Activated T-helper 17 cell treated with anti-CD3 and anti-CD28 coated beads, Interleukin-2, amount 50 U/mL, for 72 hours (primary cell): ENCODE measurements at regions not wholly inside any gene's neighbourhood (a gene's known extent, or its start where the extent isn't known, plus 50 kb on each side); places are given as distances from the start of the nearest gene placed in this dataset.
A peak's percentile ranks its signal among the peaks of the same experiment; 100 is the strongest.
"Not testable (repeated sequence)": the region's sequence is repeated elsewhere in the genome, so short reads cannot be mapped to it uniquely, and the experiment has no call there.

ENCODE experiments used
- ATAC-seq: fragments of 150-1000 bp; cut with Tn5 transposase; replicated peaks from 2 replicates; pipeline ENCODE4 v1.10.0; 2021; ENCODE audit warnings: mild to moderate bottlenecking, moderate library complexity
- H3K27ac Mint-ChIP-seq: one replicate; pipeline ENCODE4 v1.8.0; 2022; ENCODE audit warnings: mixed read lengths
- H3K27me3 Mint-ChIP-seq: one replicate; pipeline ENCODE4 v1.8.0; 2022; ENCODE audit warnings: mixed read lengths
- H3K36me3 Mint-ChIP-seq: one replicate; pipeline ENCODE4 v1.8.0; 2022; ENCODE audit warnings: low read depth, mild to moderate bottlenecking, mixed read lengths
- H3K4me1 Mint-ChIP-seq: one replicate; pipeline ENCODE4 v1.8.0; 2022; ENCODE audit warnings: mixed read lengths
- H3K4me3 Mint-ChIP-seq: one replicate; pipeline ENCODE4 v1.8.0; 2022; ENCODE audit warnings: mild to moderate bottlenecking, mixed read lengths
- H3K9me3 Mint-ChIP-seq: one replicate; pipeline ENCODE4 v1.8.0; 2022; ENCODE audit warnings: mixed read lengths

GRCh38 chr6:33507261-33507660 is 52.9 kb downstream of the ZBTB9 start:
- Mint-ChIP-seq H3K4me1 (peaks cover 9% of the 10 kb centered on the region), H3K9me3 (no peaks in the 10 kb centered on the region), H3K36me3 (no peaks in the 10 kb centered on the region), H3K27me3 (peaks cover 10% of the 10 kb centered on the region), H3K4me3 (no peak overlapping the region), H3K27ac (no peak overlapping the region)
- ATAC-seq: no peak

GRCh38 chr6:33508935-33509926 is 54.9 kb downstream of the ZBTB9 start:
- H3K27ac Mint-ChIP-seq: peak overlapping the region; percentile 77

DNA sequence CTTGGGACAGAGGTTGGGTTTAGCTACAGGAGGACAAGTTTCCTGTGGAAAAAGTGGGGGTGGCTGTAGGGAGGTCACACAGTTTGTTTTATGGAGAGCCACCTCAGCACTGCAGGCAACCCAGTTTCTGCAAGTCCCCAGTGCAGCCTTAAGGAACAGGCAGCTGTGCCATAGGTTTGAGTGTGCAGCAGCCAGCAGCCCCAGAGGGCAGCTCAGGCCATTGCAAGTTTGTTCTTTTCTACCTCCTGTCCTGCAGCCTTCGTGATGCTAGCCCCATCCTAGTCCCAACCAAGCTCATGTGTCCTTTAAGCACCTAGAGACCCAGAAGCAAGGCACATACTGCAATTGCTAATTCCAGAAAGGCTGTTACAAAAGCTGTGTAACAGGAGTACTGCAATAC is 58.8 kb downstream of the ZBTB9 start:
- no peak overlapping the region for H3K27ac Mint-ChIP-seq

More at GRCh38 chr6:33508935-33509926, 54.9 kb downstream of the ZBTB9 start:
- H3K9me3 Mint-ChIP-seq: no peaks in the 10 kb centered on the region
- H3K4me1 Mint-ChIP-seq: peaks cover 9% of the 10 kb centered on the region
- H3K27me3 Mint-ChIP-seq: peaks cover 10% of the 10 kb centered on the region
- H3K4me3 Mint-ChIP-seq: peak overlapping the region; percentile 43
- ATAC-seq: no peak
- no peaks in the 10 kb centered on the region for H3K36me3 Mint-ChIP-seq

DNA sequence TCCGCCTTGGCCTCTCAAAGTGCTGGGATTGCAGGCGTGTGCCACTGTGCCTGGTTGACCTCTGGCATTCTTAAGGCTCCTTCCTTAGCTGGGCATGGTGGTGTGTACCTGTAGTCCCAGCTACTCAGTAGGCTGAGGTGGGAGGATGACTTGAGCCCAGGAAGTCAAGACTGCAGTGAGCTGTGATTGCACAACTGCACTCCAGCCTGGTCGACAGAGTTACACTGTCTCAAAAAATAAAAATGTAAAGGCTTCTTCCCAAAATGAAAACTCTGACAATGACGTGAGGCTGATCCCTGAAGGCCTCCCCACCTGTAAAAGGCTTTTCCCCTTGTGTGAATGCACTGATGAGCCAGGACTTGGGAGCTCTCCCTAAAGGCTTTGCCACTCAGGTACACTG is 62.4 kb downstream of the ZBTB9 start:
- no peak overlapping the region for H3K4me3 Mint-ChIP-seq
- no peaks in the 10 kb centered on the region for H3K9me3 Mint-ChIP-seq
- no peaks in the 10 kb centered on the region for H3K36me3 Mint-ChIP-seq
- no peak overlapping the region for H3K27ac Mint-ChIP-seq
- no peaks in the 10 kb centered on the region for H3K27me3 Mint-ChIP-seq
- no peaks in the 10 kb centered on the region for H3K4me1 Mint-ChIP-seq
- no peak for ATAC-seq

More for the DNA sequence above, 58.8 kb downstream of the ZBTB9 start:
- H3K4me3 Mint-ChIP-seq: no peak overlapping the region
- peaks cover 9% of the 10 kb centered on the region for H3K4me1 Mint-ChIP-seq
- no peaks in the 10 kb centered on the region for H3K36me3 Mint-ChIP-seq
- H3K9me3 Mint-ChIP-seq: no peaks in the 10 kb centered on the region
- H3K27me3 Mint-ChIP-seq: peaks cover 7% of the 10 kb centered on the region
- no peak for ATAC-seq

- not testable (repeated sequence) for H3K4me3 Mint-ChIP-seq, H3K36me3 Mint-ChIP-seq, H3K27me3 Mint-ChIP-seq, H3K4me1 Mint-ChIP-seq, H3K9me3 Mint-ChIP-seq, ATAC-seq, H3K27ac Mint-ChIP-seq
Measured at GRCh38 chr6:33520636-33521488, 59.2 kb downstream of the BAK1 start.

GRCh38 chr6:33521489-33522091 is 58.5 kb downstream of the BAK1 start:
- ATAC-seq: no peak
- Mint-ChIP-seq H3K4me3 (no peak overlapping the region), H3K4me1 (no peaks in the 10 kb centered on the region), H3K36me3 (no peaks in the 10 kb centered on the region), H3K9me3 (no peaks in the 10 kb centered on the region), H3K27me3 (no peaks in the 10 kb centered on the region), H3K27ac (no peak overlapping the region)
